ENCODE measurements at regions not wholly inside any gene's neighbourhood (a gene's known extent, or its start where the extent isn't known, plus 50 kb on each side); places are given as distances from the start of the nearest gene placed in this dataset.

DNA sequence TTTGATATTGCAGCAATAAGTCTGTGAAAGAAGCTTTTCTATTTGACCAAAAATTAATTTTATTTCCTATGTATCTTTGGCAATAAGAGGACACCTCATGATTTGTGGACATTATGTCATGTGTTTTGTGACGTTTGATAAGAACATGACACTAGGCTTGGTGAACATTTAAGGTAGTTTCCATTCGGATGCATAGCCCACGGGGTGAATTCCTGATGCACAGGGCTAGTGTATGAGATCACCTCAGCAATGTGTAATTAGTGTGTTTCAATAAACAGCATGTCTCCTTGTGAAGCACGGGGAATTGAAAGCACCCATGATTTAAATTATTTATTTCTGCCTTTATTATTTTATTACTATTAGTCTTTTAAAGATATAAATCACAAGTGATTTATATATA lies 146.1 kb upstream of the LINC00305 start:
- no peak for TF ChIP-seq POLR2A (IDR thresholded peaks at IDR 0.05)
- TF ChIP-seq, protein P1, sequence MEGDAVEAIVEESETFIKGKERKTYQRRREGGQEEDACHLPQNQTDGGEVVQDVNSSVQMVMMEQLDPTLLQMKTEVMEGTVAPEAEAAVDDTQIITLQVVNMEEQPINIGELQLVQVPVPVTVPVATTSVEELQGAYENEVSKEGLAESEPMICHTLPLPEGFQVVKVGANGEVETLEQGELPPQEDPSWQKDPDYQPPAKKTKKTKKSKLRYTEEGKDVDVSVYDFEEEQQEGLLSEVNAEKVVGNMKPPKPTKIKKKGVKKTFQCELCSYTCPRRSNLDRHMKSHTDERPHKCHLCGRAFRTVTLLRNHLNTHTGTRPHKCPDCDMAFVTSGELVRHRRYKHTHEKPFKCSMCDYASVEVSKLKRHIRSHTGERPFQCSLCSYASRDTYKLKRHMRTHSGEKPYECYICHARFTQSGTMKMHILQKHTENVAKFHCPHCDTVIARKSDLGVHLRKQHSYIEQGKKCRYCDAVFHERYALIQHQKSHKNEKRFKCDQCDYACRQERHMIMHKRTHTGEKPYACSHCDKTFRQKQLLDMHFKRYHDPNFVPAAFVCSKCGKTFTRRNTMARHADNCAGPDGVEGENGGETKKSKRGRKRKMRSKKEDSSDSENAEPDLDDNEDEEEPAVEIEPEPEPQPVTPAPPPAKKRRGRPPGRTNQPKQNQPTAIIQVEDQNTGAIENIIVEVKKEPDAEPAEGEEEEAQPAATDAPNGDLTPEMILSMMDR (IDR thresholded peaks at IDR 0.05): no peak

All from Peyer's patch (tissue), 4 donors.